AG08396 (cell line): ENCODE measurements at regions not wholly inside any gene's neighbourhood (a gene's known extent, or its start where the extent isn't known, plus 50 kb on each side); places are given as distances from the start of the nearest gene placed in this dataset.

Experiments
- DNase-seq: peaks from one replicate; pipeline ENCODE4 v3.0.0; 2012; ENCODE audit warnings: low spot score, mixed read lengths

DNA sequence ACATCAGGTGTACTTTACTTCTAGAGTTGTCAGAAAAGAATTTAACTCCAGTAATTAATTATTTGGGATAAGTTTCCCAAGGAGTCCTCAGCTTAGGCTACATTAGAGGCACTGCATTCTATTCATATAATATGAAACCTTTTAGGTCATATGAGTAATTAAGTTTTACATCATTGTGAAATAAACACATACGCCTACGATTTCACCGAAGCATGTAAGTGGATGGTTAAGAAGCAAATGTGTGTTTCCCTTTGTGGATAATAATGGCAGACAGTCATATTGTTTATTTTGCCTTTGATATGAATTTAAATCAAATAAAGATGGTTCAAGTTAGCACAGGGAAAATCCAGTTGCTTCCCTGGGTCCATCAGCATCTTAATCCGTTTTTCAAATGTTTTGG lies 535.9 kb upstream of the ATP11B start:
- DNase-seq = no peak

DNA sequence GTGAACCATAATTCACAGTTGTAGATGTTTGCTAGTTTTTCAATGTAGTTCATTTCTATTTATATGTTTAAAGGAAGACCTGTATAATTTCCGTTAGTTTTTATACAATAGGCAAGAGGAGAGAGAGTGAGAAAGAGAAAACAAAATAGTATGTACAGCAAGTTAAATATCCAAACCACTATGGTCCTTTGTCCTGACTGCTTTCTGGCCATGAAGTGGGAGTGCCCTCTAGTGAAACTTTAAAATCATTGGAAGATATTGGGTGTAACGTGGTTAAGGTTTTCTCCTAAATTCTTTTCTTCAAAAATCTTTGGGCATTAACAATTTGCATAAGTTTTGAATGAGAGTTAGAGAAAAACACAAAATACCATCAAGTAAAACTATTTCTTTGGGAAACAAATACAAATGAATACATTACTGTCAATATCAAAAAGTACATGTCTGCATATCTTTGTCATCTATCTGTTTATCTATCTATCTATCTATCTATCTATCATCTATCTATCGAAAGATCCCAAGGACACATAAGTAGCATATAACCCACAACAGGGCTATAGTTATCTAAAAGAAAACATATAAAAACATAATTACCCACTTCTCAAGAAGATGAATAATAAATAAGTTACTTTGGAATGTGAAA lies 534.6 kb upstream of the ATP11B start:
- no peak for DNase-seq

GRCh38 chr3:182259579-182259978 lies 533.7 kb upstream of the ATP11B start:
- no peak for DNase-seq

DNA sequence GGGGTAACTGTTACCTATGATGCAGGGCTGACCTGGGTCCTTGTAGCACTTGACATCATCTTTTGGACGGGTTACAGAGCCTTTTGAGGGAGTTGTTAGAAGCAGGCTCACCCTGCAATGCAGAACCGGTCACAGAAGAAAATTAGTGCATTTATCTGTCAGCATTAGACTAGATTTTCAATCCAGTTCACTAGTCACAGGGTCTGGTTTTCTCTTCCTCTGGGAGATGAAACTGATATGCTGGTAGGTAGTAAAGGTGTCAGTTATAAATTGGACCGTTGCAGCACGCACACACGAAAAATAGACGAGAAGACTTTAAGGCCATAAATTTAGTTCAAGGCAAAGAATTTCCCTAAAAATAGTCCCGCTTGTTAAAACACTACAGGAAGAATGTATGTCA lies 532.3 kb upstream of the ATP11B start:
- no peak for DNase-seq

DNA sequence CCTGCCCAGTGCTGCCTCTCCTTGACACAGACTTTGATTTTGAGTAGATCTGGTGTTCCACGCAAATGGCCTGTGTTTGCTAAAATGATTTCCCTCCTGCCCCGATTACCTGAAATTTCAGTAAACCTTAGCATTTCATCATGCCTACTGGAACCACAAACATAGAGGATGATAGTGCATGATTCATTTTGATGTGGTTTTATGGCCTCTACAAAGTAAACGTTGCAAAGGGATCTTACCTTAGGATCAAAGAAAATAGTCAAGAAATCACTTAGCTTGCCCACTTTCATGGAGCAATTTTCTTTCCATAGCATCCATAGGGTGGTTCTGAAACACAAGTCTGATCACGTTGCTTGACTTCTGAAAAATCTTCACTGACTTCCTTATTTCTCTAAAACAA lies 524.6 kb upstream of the ATP11B start:
- DNase-seq = no peak

GRCh38 chr3:182276512-182276911 lies 516.8 kb upstream of the ATP11B start:
- no peak for DNase-seq

DNA sequence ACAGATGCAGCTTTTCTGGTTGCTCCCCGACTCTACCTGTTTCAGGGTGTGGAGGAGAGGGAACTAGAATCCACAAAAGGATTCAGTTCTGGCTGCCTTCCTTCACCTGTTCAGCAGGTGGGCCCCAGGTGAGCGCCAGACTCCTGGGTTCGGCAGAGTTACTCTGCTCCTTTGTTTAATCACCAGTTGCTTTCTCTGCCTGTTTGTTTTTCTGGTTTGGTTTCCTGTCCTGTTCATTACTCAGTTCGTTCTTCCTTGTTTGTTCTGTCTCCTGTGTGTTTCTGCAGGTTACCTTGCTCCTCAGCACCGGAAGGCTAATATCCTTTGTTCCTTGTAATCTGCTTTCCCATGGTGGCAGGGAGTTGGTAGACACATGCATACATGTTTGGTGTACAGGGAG lies 508.5 kb upstream of the ATP11B start:
- DNase-seq = no peak

DNA sequence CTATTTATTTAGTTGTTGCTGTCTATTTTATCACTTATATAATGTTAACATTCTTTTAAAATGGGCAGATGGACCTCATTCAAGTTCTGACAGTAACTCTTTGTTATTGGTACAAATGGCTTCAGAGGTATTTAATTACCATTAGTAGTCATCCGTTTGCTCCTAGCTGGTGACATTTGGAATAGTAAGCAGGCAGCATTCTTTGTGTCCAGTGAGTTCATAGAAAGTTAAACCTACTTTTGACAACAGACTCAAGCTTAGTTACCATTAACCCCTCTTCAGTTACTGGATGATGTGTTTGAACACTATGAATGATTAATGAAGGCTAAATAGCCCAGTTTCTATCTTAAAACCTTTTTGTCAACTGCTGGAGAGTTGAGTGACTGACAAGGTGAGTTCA lies 500.7 kb upstream of the ATP11B start:
- DNase-seq = no peak

GRCh38 chr3:182294256-182294655 lies 499.0 kb upstream of the ATP11B start:
- no peak for DNase-seq

- DNase-seq = no peak
Observed at GRCh38 chr3:182294696-182295095, 498.6 kb upstream of the ATP11B start.

DNA sequence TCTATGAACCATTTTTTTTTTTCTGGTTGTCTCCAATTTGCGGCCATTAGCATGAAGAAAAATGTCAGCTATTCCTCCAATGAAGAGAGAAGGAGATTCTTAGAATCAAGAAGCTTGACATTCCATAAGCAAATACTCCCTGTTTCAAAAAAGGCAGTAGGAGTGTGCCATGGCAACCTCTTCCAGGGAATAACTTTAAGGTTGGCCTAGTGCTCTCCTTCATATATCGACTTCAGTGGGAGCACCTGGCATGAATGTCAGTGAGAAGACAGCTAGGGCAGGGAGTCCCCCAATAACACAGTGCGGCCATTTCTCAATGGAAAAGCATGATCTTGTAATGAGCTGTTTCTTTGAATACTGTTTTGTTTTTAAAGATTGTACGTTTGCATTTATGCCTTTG lies 493.0 kb upstream of the ATP11B start:
- DNase-seq = no peak

- no peak for DNase-seq
Observed at GRCh38 chr3:182303169-182303568, 490.1 kb upstream of the ATP11B start.

DNA sequence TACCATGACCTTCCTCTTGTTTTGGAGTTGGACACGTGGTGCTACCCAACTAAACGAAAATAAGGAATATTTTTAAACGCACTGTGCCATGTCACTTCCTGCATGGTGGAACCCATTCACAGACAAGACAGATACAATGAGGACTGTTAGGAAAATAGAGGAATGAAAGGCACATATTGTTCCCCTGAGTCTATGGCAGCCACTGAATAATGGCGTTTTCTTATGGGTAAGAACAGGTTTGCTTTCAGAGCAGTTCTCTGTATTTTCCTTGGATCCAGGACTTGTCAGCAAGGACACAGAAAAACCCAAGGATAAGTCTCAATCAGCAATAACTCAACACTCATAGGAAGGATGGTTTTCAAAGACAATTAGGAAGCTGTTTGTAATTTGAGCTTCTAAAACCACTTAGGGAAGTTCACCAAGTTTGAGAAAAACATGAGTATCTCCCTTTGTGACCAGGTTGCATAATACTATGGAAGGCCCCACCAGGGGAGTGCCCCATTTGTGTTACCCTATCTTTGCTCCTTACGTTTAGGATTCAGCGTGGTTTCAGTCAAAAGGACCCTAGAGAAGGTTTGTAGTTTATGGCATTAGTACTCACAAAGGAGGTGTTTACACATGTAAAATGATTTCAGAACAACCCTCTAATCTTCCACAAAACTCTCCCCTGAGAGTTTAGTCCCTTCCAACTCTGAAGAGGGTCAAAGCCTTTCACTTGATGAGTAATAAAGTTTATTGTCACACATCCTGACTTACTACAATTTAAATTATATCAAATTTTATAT lies 487.2 kb upstream of the ATP11B start:
- no peak for DNase-seq

DNA sequence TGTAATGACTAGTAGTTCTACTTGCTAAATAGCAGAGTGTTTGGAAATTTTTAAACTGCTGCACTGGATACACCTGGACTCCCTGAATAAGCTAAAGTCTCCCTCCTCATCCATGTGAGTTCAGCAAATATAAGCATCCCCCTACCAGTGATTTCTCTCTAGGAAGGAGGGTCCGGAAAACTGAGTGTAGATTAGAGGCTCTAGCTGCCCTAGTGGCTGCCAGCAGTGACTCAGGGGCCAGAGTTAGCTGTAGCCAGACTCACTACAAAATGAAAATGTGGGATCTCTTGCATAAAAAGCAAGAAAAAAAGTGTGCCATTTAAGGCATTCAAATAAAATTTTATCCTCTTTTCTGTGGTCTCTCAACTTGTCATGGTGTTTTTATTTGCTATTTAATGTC lies 485.0 kb upstream of the ATP11B start:
- DNase-seq = no peak

DNA sequence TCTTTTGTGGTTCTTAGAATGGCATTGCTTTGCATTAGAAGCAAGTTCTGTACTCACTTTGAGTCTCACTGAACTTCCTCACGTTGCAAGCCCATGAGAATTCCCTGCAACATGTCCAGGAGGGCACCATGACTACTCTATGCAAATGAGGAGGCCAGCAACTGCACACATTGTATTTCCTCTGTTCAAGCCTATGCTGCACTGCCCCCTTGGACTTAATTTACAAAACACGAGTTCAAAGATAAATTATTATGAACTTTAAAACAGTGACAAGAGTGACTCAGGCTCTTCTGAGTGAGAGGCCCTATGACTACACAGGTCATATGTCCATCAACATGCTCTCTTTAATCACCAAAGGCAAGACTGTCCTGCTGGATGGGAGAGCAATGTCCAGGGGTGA lies 484.2 kb upstream of the ATP11B start:
- no peak for DNase-seq

- DNase-seq = no peak
Observed at GRCh38 chr3:182315313-182315712, 478.0 kb upstream of the ATP11B start.

DNA sequence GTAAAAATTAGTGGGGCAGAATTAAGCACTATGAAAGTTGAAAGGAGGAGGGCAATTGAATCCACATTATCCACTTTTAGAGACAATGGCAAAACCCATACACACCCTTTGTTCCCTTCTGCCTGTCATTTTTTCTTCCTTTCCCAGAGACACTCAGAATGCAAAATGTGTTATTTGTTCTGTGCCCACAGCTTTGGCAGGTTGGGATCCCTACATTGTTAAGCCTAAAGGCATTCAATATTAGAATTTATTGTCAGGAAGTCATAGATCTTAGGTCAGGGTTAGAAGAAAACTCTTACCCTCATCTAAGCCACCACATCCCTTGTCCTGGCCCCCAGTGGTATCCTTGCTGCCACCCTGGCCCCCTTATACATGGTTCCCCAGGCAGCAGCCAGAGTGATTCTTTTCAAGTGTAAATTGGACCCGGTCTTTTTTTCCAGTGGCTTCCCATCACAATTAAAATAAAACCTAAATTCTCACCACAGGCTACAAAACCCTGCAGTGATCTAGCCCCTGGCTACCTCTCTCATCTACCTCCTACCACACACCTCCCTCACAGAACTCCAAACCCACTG lies 470.1 kb upstream of the ATP11B start:
- no peak for DNase-seq

DNA sequence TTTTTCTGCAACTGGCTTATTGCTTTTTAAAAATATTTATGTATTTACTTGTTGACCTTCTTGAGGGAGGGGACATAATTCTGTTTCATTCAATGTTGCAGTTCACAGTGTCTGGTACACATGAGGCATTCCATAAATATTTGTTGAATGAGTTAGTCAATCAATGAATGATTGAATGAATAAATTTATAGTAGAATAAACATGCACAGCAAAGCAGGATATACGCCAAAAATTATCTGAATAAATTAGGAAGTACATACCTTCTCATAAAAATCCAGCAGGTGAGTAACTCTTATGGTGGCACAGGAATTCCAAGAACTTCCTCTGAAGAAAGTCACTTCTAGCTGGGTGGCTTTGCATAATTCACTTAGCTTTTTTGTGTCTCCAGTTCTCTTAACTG lies 469.4 kb upstream of the ATP11B start:
- no peak for DNase-seq

- DNase-seq = no peak
Observed at GRCh38 chr3:182325213-182325950, 467.9 kb upstream of the ATP11B start.

DNA sequence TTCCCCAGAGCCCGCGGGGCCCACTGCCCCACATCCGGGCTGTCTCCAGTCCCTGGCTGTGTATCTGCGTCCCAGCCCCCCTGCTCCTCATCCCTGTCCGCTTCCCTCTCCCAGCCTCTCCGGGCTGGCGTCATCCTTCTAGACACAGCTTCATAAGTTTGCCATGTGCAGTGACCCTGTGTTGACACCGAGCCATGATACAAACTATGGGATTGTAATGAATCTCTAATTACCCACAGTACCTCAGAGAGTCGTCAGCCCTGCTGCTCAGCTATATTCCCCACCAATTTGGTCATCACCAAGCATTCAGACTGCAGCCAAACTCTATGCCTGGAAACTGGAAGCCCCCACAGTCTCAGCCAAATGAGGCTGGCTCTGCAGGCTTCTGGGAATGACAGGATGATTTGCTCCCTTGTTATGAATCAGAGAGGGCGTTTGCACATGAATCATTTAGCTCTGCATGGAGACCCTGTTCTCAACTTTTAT lies 466.1 kb upstream of the ATP11B start:
- no peak for DNase-seq

DNA sequence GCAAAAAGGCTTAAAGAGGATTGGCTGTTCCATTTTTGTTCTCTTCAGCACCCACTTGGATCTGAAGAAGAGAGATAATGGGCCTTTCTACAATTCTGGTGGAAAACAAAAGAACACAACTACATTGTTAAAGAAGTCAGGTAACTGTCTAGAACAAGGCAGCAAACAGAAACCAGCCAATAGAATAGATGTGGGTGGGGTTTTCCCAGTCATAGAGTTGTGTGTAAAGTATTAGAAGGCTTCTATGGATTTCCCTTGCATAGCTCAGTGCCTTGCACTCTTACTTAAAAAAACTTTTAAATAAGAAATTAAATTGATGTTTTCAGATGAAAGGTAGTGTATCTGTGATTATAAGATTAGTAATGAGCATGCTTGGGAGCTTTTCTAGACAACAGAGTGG lies 462.7 kb upstream of the ATP11B start:
- DNase-seq = no peak

GRCh38 chr3:182331341-182331740 lies 462.0 kb upstream of the ATP11B start:
- no peak for DNase-seq

DNA sequence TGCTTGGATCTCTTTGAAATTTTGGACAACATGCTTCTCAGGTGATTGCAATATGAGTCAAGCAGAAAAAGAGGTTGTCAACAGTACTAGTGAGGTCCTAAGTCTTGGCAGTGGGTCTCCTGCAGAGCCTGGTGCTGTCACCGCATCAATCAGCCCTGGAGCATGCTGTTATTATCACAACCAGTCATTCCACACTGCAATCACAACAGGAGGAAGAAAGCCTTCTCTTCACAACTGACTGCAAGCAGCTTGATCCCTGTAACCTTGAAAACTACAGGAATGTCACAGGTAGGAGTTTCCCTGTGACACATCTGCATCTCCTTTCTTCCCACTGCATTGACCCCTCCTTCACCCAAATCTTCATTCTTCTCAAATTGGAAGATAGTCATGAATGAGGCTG lies 451.1 kb upstream of the ATP11B start:
- no peak for DNase-seq
